H7 (cell line): ENCODE measurements at regions not wholly inside any gene's neighbourhood (a gene's known extent, or its start where the extent isn't known, plus 50 kb on each side); places are given as distances from the start of the nearest gene placed in this dataset.
"Not testable (repeated sequence)": the region's sequence is repeated elsewhere in the genome, so short reads cannot be mapped to it uniquely, and the experiment has no call there.

Experiments used
- DNase-seq: peaks from one replicate; pipeline ENCODE4 v3.0.0; 2012
- H3K27me3 ChIP-seq: 2 replicates; pipeline ENCODE4 v1.6.0; 2011; ENCODE audit warnings: mild to moderate bottlenecking, low read length; ENCODE audit not compliant: control insufficient read depth, insufficient read depth
- H3K36me3 ChIP-seq: replicated peaks from 2 replicates; pipeline ENCODE4 v1.5.1; 2011; ENCODE audit warnings: low read length; ENCODE audit not compliant: control insufficient read depth, insufficient read depth
- H3K4me3 ChIP-seq: 2 replicates; pipeline ENCODE4 v1.5.1; 2011; ENCODE audit warnings: low read depth, mild to moderate bottlenecking, control low read depth, low read length, moderate library complexity; ENCODE audit not compliant: insufficient read depth

DNA sequence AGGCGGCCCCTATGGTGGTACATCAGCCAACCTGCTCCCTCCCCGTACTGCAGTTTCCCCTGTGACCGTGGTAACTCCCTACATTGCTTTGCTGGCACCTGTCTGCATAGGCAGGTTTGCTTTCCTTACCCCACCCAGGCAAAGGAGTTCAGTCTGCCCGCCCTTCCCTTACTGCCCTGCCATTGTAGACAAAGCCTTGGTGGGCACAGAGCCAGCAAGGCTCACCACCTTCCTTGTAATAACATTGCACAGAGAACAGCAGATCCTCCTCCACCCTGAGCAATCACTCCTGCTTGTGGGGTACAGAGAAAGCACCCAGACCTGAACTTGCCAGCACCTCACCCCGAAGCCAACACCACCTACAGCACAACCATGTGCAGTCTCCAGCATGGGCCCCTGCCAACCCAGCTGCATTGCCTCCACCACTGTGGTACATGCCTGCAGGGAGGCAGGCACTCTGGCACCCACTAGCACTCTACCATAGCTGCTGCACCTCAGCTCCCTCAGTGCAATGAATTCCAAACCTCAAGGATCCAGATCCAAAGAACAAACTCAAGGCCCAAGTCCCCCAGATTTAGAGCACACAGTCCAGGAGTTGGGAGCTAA lies 192.7 kb upstream of the KCNMB2 start:
- no peak overlapping the region for H3K4me3 ChIP-seq
- no peaks in the 10 kb centered on the region for H3K27me3 ChIP-seq
- H3K36me3 ChIP-seq: no peaks in the 10 kb centered on the region
- no peak for DNase-seq

DNA sequence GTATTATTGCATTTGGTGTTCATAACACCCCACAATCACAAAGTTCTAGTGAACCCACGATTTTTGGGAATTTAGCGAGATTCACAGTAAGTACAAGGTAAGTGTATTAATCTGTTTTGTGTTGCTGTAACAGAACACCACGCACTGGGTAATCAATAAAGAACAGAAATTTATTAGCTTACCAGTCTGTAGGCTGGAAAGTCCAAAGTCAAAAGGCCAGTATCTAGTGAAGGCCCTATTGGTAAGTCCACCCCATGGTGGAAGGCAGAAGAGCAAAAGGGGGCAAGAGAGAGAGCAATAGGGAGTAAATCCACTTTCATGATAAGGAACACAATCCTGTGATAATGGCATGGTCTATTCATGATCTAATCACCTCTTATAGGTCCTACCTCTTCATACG lies 190.3 kb upstream of the KCNMB2 start:
- H3K27me3 ChIP-seq: no peaks in the 10 kb centered on the region
- no peak overlapping the region for H3K4me3 ChIP-seq
- no peak for DNase-seq
- no peaks in the 10 kb centered on the region for H3K36me3 ChIP-seq

DNA sequence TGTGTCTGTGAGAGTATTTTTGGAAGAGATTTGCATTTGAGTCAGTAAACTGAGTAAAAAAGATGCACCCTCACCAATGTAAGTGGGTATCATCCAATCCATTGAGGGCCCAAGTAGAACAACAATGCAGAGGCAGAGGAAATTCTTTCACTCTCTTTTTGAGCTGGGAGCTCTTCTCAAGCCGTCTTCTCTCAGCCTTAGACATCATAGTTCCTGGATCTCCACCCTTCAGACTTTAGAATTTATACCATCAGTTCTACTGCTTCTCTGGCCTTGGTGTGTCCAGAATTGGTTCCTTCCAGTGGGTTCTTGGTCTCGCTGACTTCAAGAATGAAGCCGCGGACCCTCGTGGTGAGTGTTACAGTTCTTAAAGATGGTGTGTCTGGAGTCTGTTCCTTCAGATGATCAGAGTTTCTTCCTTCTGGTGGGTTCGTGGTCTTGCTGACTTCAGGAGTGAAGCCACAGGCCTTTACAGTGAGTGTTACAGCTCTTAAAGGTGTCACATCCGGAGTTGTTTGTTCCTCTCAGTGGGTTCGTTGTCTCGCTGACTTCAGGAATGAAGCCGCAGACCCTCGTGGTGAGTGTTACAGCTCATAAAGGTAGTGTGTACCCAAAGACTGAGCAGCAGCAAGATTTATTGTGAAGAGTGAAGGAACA lies 187.5 kb upstream of the KCNMB2 start:
- H3K4me3 ChIP-seq, H3K36me3 ChIP-seq, DNase-seq, H3K27me3 ChIP-seq: not testable (repeated sequence)

GRCh38 chr3:178349218-178349596 lies 187.0 kb upstream of the KCNMB2 start:
- H3K27me3 ChIP-seq, H3K36me3 ChIP-seq, DNase-seq, H3K4me3 ChIP-seq: not testable (repeated sequence)

- no peaks in the 10 kb centered on the region for H3K36me3 ChIP-seq
- DNase-seq: no peak
- H3K4me3 ChIP-seq: no peak overlapping the region
- H3K27me3 ChIP-seq: no peaks in the 10 kb centered on the region
These were observed 185.5 kb upstream of the KCNMB2 start for GRCh38 chr3:178350763-178351162.

GRCh38 chr3:178352326-178353005 lies 183.8 kb upstream of the KCNMB2 start:
- no peaks in the 10 kb centered on the region for H3K36me3 ChIP-seq
- no peaks in the 10 kb centered on the region for H3K27me3 ChIP-seq
- no peak overlapping the region for H3K4me3 ChIP-seq
- DNase-seq: no peak

DNA sequence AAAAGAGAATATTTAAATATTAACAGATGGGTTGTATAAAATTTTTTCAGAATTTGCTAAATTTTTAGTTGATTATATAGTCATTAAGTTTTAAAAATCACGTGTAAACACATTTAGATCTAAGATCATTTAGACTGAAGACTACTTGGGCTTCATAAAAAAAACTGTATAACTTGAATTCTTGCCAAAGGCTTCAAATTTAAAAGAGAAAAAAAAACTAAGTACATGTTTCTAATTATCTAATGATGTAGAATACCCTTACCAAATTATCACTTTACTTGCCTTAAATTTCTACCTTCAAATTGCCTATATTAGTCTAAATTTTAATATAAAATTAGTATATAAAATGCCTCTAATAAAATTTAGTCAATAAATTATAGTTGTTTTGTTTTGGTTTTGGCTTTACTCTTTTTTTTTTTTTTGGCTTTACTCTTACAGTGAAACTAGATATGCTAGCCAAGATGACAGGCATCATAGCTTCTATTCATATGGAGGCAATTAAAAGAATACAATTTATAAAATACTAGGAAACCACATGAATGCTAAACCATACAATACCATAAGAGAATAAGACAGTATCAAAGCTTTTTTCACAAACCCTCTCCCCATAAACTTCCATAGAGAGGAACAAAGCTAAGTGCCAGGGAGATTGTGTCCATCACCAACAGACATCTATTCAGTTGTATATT lies 183.1 kb upstream of the KCNMB2 start:
- Histone ChIP-seq H3K36me3 (no peaks in the 10 kb centered on the region), H3K4me3 (no peak overlapping the region), H3K27me3 (no peaks in the 10 kb centered on the region)
- DNase-seq: no peak

- DNase-seq: no peak
- Histone ChIP-seq H3K27me3 (no peaks in the 10 kb centered on the region), H3K4me3 (no peak overlapping the region), H3K36me3 (no peaks in the 10 kb centered on the region)
These were observed 176.5 kb upstream of the KCNMB2 start for GRCh38 chr3:178359728-178360127.

DNA sequence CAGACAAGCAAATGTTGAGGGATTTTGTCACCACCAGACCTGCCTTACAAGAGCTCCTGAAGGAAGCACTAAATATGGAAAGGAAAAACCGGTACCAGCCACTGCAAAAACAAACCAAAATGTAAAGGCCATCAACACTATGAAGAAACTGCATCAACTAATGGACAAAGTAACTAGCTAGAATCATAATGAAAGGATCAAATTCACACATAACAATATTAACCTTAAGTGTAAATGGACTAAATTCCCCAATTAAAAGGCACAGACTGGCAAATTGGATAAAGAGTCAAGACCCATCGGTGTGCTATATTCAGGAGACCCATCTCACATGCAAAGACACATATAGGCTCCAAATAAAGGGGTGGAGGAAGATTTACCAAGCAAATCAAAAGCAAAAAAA lies 173.2 kb upstream of the KCNMB2 start:
- not testable (repeated sequence) for H3K27me3 ChIP-seq, H3K36me3 ChIP-seq, H3K4me3 ChIP-seq, DNase-seq

- DNase-seq: no peak
- Histone ChIP-seq H3K27me3 (no peaks in the 10 kb centered on the region), H3K4me3 (no peak overlapping the region), H3K36me3 (no peaks in the 10 kb centered on the region)
These were observed 168.2 kb upstream of the KCNMB2 start for GRCh38 chr3:178367817-178368617.

DNA sequence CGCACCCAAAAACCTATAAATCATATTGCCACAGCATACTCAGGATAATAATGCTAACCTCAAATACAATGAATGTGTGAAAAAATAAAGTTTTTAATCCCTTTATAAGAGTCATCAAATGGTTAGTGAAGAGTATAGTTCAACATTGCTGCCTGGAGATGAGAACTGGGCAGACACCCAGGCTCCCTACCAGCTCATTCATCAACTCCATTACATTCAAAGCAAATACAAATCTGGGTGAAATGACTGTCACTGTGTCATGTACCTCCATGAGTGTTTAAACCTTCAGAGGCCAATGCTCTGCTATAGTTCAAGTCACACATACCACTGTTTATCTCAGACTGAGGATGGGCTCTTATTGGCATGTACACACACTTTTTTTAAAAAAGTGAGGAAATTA lies 167.2 kb upstream of the KCNMB2 start:
- H3K36me3 ChIP-seq: no peaks in the 10 kb centered on the region
- DNase-seq: no peak
- H3K4me3 ChIP-seq: no peak overlapping the region
- no peaks in the 10 kb centered on the region for H3K27me3 ChIP-seq

DNA sequence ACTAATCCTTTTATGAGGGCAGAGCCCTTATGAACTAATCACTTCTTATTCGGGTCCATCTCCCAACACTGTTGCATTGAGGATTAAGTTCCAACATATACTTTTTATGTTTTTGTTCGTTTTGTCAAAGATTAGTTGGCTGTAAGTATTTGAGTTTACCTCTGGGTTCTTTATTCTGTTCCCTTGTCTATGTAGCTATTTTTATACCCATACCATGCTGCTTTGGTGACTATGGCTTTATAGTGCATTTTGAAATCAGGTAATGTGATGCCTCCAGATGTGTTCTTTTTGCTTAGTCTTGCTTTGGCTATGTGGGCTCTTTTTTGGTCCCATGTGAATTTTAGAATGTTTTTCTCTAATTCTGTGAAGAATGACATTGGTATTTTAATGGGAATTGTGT lies 166.4 kb upstream of the KCNMB2 start:
- no peaks in the 10 kb centered on the region for H3K27me3 ChIP-seq
- no peak for DNase-seq
- no peak overlapping the region for H3K4me3 ChIP-seq
- H3K36me3 ChIP-seq: no peaks in the 10 kb centered on the region

GRCh38 chr3:178370387-178370786 lies 165.8 kb upstream of the KCNMB2 start:
- Histone ChIP-seq H3K36me3 (no peaks in the 10 kb centered on the region), H3K27me3 (no peaks in the 10 kb centered on the region), H3K4me3 (no peak overlapping the region)
- no peak for DNase-seq

- Histone ChIP-seq H3K36me3 (no peaks in the 10 kb centered on the region), H3K4me3 (no peak overlapping the region), H3K27me3 (no peaks in the 10 kb centered on the region)
- no peak for DNase-seq
These were observed 154.7 kb upstream of the KCNMB2 start for GRCh38 chr3:178381555-178381954.
